RPMI8226 (cell line): ENCODE measurements at regions not wholly inside any gene's neighbourhood (a gene's known extent, or its start where the extent isn't known, plus 50 kb on each side); places are given as distances from the start of the nearest gene placed in this dataset.
"Not testable (repeated sequence)": the region's sequence is repeated elsewhere in the genome, so short reads cannot be mapped to it uniquely, and the experiment has no call there.

Source experiments
- DNase-seq: peaks from one replicate; pipeline ENCODE4 v3.0.0-alpha.2; 2015

GRCh38 chr9:81320909-81321482 lies 368.4 kb downstream of the TLE1 start:
- no peak for DNase-seq

GRCh38 chr9:81318571-81318970 lies 370.8 kb downstream of the TLE1 start:
- no peak for DNase-seq

- DNase-seq, result no peak
Measured at GRCh38 chr9:81317939-81318338, 371.4 kb downstream of the TLE1 start.

- no peak for DNase-seq
Measured at GRCh38 chr9:81317223-81317622, 372.1 kb downstream of the TLE1 start.

GRCh38 chr9:81314490-81314889 lies 374.9 kb downstream of the TLE1 start:
- DNase-seq, result no peak

- no peak for DNase-seq
Measured at GRCh38 chr9:81313877-81314276, 375.5 kb downstream of the TLE1 start.

GRCh38 chr9:81312346-81312745 lies 377.0 kb downstream of the TLE1 start:
- DNase-seq, result no peak

GRCh38 chr9:81308404-81308803 lies 380.9 kb downstream of the TLE1 start:
- DNase-seq, result no peak

- DNase-seq, result not testable (repeated sequence)
Measured at GRCh38 chr9:81307791-81308190, 381.6 kb downstream of the TLE1 start.

GRCh38 chr9:81305561-81306182 lies 383.7 kb downstream of the TLE1 start:
- no peak for DNase-seq

- DNase-seq, result no peak
Measured at GRCh38 chr9:81303658-81304057, 385.7 kb downstream of the TLE1 start.

GRCh38 chr9:81293651-81294050 lies 395.7 kb downstream of the TLE1 start:
- DNase-seq, result no peak

GRCh38 chr9:81292056-81292805 lies 397.1 kb downstream of the TLE1 start:
- no peak for DNase-seq

- DNase-seq, result no peak
Measured at GRCh38 chr9:81289622-81290021, 399.7 kb downstream of the TLE1 start.

- DNase-seq, result no peak
Measured at GRCh38 chr9:81268048-81268447, 421.3 kb downstream of the TLE1 start.

- no peak for DNase-seq
Measured at GRCh38 chr9:81266674-81267073, 422.7 kb downstream of the TLE1 start.

GRCh38 chr9:81266086-81266485 lies 423.3 kb downstream of the TLE1 start:
- no peak for DNase-seq

- no peak for DNase-seq
Measured at GRCh38 chr9:81264516-81264915, 424.8 kb downstream of the TLE1 start.

GRCh38 chr9:81259896-81260295 lies 429.5 kb downstream of the TLE1 start:
- DNase-seq, result no peak

GRCh38 chr9:81256368-81256767 lies 433.0 kb downstream of the TLE1 start:
- DNase-seq, result no peak

GRCh38 chr9:81250606-81251005 lies 438.7 kb downstream of the TLE1 start:
- no peak for DNase-seq

GRCh38 chr9:81250041-81250440 lies 439.3 kb downstream of the TLE1 start:
- no peak for DNase-seq

- no peak for DNase-seq
Measured at GRCh38 chr9:81245254-81245956, 443.9 kb downstream of the TLE1 start.

- DNase-seq, result no peak
Measured at GRCh38 chr9:81244631-81245030, 444.7 kb downstream of the TLE1 start.
